ENCODE measurements at regions not wholly inside any gene's neighbourhood (a gene's known extent, or its start where the extent isn't known, plus 50 kb on each side); places are given as distances from the start of the nearest gene placed in this dataset.
"Not testable (repeated sequence)": the region's sequence is repeated elsewhere in the genome, so short reads cannot be mapped to it uniquely, and the experiment has no call there.

- DNase-seq: no peak
Measured at GRCh38 chr1:14270821-14271220, 327.7 kb upstream of the KAZN start.

- no peak for DNase-seq
Measured at GRCh38 chr1:14273811-14274210, 324.7 kb upstream of the KAZN start.

GRCh38 chr1:14279891-14280290 is 318.6 kb upstream of the KAZN start:
- DNase-seq: not testable (repeated sequence)

GRCh38 chr1:14280909-14281308 is 317.6 kb upstream of the KAZN start:
- no peak for DNase-seq

GRCh38 chr1:14281412-14281811 is 317.1 kb upstream of the KAZN start:
- DNase-seq: no peak

- DNase-seq: no peak
Measured at GRCh38 chr1:14282707-14283106, 315.8 kb upstream of the KAZN start.

- no peak for DNase-seq
Measured at GRCh38 chr1:14285238-14285637, 313.2 kb upstream of the KAZN start.

GRCh38 chr1:14291182-14291581 is 307.3 kb upstream of the KAZN start:
- DNase-seq: not testable (repeated sequence)

- DNase-seq: no peak
Measured at GRCh38 chr1:14292520-14292919, 306.0 kb upstream of the KAZN start.

- no peak for DNase-seq
Measured at GRCh38 chr1:14294006-14294405, 304.5 kb upstream of the KAZN start.

- DNase-seq: no peak
Measured at GRCh38 chr1:14294860-14295536, 303.5 kb upstream of the KAZN start.

GRCh38 chr1:14296795-14297194 is 301.7 kb upstream of the KAZN start:
- no peak for DNase-seq

GRCh38 chr1:14297356-14297755 is 301.1 kb upstream of the KAZN start:
- no peak for DNase-seq

GRCh38 chr1:14298806-14299205 is 299.7 kb upstream of the KAZN start:
- no peak for DNase-seq

GRCh38 chr1:14300991-14301703 is 297.3 kb upstream of the KAZN start:
- no peak for DNase-seq

- DNase-seq: no peak
Measured at GRCh38 chr1:14301704-14302024, 296.8 kb upstream of the KAZN start.

GRCh38 chr1:14302025-14302424 is 296.5 kb upstream of the KAZN start:
- no peak for DNase-seq

GRCh38 chr1:14303011-14303410 is 295.5 kb upstream of the KAZN start:
- no peak for DNase-seq

GRCh38 chr1:14304381-14304865 is 294.1 kb upstream of the KAZN start:
- no peak for DNase-seq

- DNase-seq: no peak
Measured at GRCh38 chr1:14308460-14308859, 290.0 kb upstream of the KAZN start.

- DNase-seq: no peak
Measured at GRCh38 chr1:14309984-14310383, 288.5 kb upstream of the KAZN start.

- no peak for DNase-seq
Measured at GRCh38 chr1:14310476-14310875, 288.0 kb upstream of the KAZN start.

GRCh38 chr1:14313731-14314431 is 284.6 kb upstream of the KAZN start:
- no peak for DNase-seq

- no peak for DNase-seq
Measured at GRCh38 chr1:14318830-14319229, 279.7 kb upstream of the KAZN start.

Measured in activated effector memory CD4-positive, alpha-beta T cell treated with Interleukin-2 at 50 U/mL for 16 hours (primary cell).